ENCODE measurements at regions not wholly inside any gene's neighbourhood (a gene's known extent, or its start where the extent isn't known, plus 50 kb on each side); places are given as distances from the start of the nearest gene placed in this dataset.

DNA sequence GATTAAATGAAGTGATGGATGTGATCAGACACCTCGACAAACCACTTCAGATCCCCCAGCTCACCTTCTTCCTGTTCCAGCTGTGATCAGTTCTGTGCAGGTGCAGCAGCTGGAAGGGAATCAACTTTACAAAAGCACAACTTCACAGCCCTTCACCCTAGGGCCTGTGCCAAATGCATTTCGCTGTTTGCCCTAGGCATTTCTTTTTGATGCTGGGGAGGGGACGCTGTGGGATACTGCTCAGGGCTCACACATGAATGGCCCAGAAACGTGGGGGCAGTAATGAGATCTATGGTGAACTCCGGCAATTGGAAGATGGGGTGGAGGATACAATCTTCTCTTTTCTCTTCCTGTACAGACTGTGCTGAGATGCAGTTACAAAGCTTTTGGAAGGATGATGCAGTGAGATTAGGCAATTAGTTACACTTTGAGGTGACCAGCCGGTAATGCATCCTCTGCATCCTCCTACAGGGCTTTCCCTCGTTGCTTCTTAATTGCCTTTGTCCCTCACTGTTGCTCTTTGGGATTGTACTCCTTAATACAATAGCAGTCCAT is 215.1 kb upstream of the PITX2 start:
- Histone ChIP-seq H3K4me1 (ENCODE audit: control insufficient read depth in 2 of 3, insufficient read depth in 2 of 3, low read depth in 1 of 3, low read length in 3 of 3) (no peaks in the 10 kb centered on the region), H3K27me3 (ENCODE audit: control insufficient read depth, insufficient read depth, low read length) (no peaks in the 10 kb centered on the region), H3K36me3 (ENCODE audit: control insufficient read depth in 2 of 3, insufficient read depth in 3 of 3, low read length in 3 of 3) (no peaks in the 10 kb centered on the region), H3K9ac (ENCODE audit: low read length in 3 of 3) (no peak overlapping the region), H3K9me3 (ENCODE audit: control insufficient read depth in 2 of 3, insufficient read depth in 1 of 3, low read length in 3 of 3) (no peaks in the 10 kb centered on the region), H3K4me3 (ENCODE audit: low read length in 3 of 3) (no peak overlapping the region), H3K27ac (ENCODE audit: low read depth in 2 of 2, low read length in 2 of 2) (no peak overlapping the region)
- DNase-seq (no peak), FAIRE-seq (no peak)
- TF ChIP-seq, protein P1, sequence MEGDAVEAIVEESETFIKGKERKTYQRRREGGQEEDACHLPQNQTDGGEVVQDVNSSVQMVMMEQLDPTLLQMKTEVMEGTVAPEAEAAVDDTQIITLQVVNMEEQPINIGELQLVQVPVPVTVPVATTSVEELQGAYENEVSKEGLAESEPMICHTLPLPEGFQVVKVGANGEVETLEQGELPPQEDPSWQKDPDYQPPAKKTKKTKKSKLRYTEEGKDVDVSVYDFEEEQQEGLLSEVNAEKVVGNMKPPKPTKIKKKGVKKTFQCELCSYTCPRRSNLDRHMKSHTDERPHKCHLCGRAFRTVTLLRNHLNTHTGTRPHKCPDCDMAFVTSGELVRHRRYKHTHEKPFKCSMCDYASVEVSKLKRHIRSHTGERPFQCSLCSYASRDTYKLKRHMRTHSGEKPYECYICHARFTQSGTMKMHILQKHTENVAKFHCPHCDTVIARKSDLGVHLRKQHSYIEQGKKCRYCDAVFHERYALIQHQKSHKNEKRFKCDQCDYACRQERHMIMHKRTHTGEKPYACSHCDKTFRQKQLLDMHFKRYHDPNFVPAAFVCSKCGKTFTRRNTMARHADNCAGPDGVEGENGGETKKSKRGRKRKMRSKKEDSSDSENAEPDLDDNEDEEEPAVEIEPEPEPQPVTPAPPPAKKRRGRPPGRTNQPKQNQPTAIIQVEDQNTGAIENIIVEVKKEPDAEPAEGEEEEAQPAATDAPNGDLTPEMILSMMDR (IDR thresholded peaks at IDR 0.05; ENCODE audit: borderline replicate concordance, extremely low read depth, insufficient read depth) = no peak
- intact Hi-C loops (cut with DNase I) = no loop called here

DNA sequence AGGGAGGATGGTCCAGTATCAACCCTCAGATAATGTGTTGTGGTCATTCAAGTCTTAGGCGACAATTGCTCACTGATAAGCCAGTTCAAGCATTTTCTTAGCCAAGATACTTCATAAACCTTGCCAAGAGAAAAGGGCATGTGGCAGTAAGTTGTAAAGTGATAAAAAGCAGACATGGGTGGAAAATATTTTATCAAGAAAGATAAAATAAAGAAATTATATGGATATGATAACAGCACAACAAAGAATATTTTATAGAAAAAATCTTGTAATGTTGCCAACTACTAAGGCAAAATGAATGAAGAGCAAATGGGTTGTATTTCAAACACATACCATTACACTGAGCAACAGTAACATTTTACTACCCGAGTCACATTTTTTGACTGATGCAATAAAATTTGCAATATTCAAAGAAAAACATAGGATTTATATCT is 217.4 kb upstream of the PITX2 start:
- no peaks in the 10 kb centered on the region for H3K36me3 ChIP-seq (ENCODE audit: control insufficient read depth in 2 of 3, insufficient read depth in 3 of 3, low read length in 3 of 3)
- no peak for FAIRE-seq
- H3K27ac ChIP-seq (ENCODE audit: low read depth in 2 of 2, low read length in 2 of 2) = no peak overlapping the region
- H3K9me3 ChIP-seq (ENCODE audit: control insufficient read depth in 2 of 3, insufficient read depth in 1 of 3, low read length in 3 of 3) = no peaks in the 10 kb centered on the region
- TF ChIP-seq, protein P1 (IDR thresholded peaks at IDR 0.05; ENCODE audit: borderline replicate concordance, extremely low read depth, insufficient read depth) = no peak
- H3K4me3 ChIP-seq (ENCODE audit: low read length in 3 of 3) = no peak overlapping the region
- no peaks in the 10 kb centered on the region for H3K27me3 ChIP-seq (ENCODE audit: control insufficient read depth, insufficient read depth, low read length)
- DNase-seq = no peak
- intact Hi-C loops (cut with DNase I) = no loop called here
- H3K9ac ChIP-seq (ENCODE audit: low read length in 3 of 3) = no peak overlapping the region
- no peaks in the 10 kb centered on the region for H3K4me1 ChIP-seq (ENCODE audit: control insufficient read depth in 2 of 3, insufficient read depth in 2 of 3, low read depth in 1 of 3, low read length in 3 of 3)

DNA sequence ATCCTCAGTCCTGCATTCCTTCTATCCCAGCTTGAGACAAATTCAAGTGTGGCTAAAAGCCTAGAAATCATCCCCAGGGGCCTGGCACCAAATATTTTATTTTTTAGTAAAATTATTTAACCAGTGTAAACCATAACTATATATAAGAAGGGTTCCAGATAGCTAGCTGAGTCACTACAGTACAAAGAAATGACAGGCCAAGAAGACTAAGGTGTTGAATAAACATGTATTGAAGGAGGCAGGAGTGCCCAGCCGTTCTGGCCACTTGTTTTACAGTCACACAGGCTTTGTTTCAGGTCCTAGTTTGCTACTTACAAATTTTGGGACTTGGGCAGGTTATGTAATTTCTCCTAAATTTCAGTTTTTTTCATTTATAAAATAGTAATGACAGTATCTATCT is 225.9 kb upstream of the PITX2 start:
- TF ChIP-seq, protein P1 (IDR thresholded peaks at IDR 0.05; ENCODE audit: borderline replicate concordance, extremely low read depth, insufficient read depth) = no peak

DNA sequence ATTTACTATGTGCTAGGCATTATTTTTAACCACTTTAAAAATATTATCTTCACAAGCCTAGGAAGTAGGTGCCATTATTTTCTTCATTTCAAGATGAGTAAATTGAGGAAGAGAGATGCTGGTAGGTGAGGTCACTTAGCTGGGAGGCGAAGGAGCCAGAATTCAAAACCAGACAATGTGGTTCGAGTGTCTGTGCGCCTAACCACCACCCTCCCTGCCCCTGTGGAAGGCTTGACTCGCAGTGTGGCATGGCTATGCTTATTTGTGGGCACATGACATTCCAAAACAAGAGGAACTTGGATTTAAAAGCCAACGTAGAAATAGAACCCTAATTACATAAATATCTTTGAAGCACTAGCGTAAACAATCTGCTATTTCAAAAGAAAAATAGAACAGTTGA is 226.6 kb upstream of the PITX2 start:
- H3K36me3 ChIP-seq (ENCODE audit: control insufficient read depth in 2 of 3, insufficient read depth in 3 of 3, low read length in 3 of 3) = no peaks in the 10 kb centered on the region
- no peaks in the 10 kb centered on the region for H3K9me3 ChIP-seq (ENCODE audit: control insufficient read depth in 2 of 3, insufficient read depth in 1 of 3, low read length in 3 of 3)
- no peak overlapping the region for H3K27ac ChIP-seq (ENCODE audit: low read depth in 2 of 2, low read length in 2 of 2)
- no peak overlapping the region for H3K9ac ChIP-seq (ENCODE audit: low read length in 3 of 3)
- intact Hi-C loops (cut with DNase I) = no loop called here
- H3K4me1 ChIP-seq (ENCODE audit: control insufficient read depth in 2 of 3, insufficient read depth in 2 of 3, low read depth in 1 of 3, low read length in 3 of 3) = no peaks in the 10 kb centered on the region
- FAIRE-seq (no peak), DNase-seq (no peak)
- H3K27me3 ChIP-seq (ENCODE audit: control insufficient read depth, insufficient read depth, low read length) = no peaks in the 10 kb centered on the region
- TF ChIP-seq, protein P1 (IDR thresholded peaks at IDR 0.05; ENCODE audit: borderline replicate concordance, extremely low read depth, insufficient read depth) = no peak
- no peak overlapping the region for H3K4me3 ChIP-seq (ENCODE audit: low read length in 3 of 3)

More for the DNA sequence above, 225.9 kb upstream of the PITX2 start:
- Histone ChIP-seq H3K9ac (ENCODE audit: low read length in 3 of 3) (no peak overlapping the region), H3K4me3 (ENCODE audit: low read length in 3 of 3) (no peak overlapping the region), H3K4me1 (ENCODE audit: control insufficient read depth in 2 of 3, insufficient read depth in 2 of 3, low read depth in 1 of 3, low read length in 3 of 3) (no peaks in the 10 kb centered on the region), H3K36me3 (ENCODE audit: control insufficient read depth in 2 of 3, insufficient read depth in 3 of 3, low read length in 3 of 3) (no peaks in the 10 kb centered on the region), H3K27me3 (ENCODE audit: control insufficient read depth, insufficient read depth, low read length) (no peaks in the 10 kb centered on the region), H3K27ac (ENCODE audit: low read depth in 2 of 2, low read length in 2 of 2) (no peak overlapping the region), H3K9me3 (ENCODE audit: control insufficient read depth in 2 of 3, insufficient read depth in 1 of 3, low read length in 3 of 3) (no peaks in the 10 kb centered on the region)
- intact Hi-C loops (cut with DNase I) = no loop called here
- DNase-seq (no peak), FAIRE-seq (no peak)
